AG10803 (cell line): ENCODE measurements at regions not wholly inside any gene's neighbourhood (a gene's known extent, or its start where the extent isn't known, plus 50 kb on each side); places are given as distances from the start of the nearest gene placed in this dataset.

Experiments used
- DNase-seq: peaks from one replicate; pipeline ENCODE4 v3.0.0; 2010; ENCODE audit warnings: low read depth
- H3K4me3 ChIP-seq: 2 replicates; pipeline ENCODE4 v1.5.1; 2011; ENCODE audit warnings: mild to moderate bottlenecking, low read length, control low read depth
- CTCF ChIP-seq: conservative IDR thresholded peaks from 2 replicates; pipeline ENCODE4 v1.5.1; 2011; ENCODE audit warnings: mild to moderate bottlenecking, low read length, control low read depth, inconsistent platforms

- H3K4me3 ChIP-seq, result no peak overlapping the region
- TF ChIP-seq CTCF, result no peak
- no peak for DNase-seq
Observed at GRCh38 chr18:45139478-45139877, 458.8 kb downstream of the SETBP1 start.

GRCh38 chr18:45142868-45143267 lies 462.2 kb downstream of the SETBP1 start:
- no peak for TF ChIP-seq CTCF
- no peak overlapping the region for H3K4me3 ChIP-seq
- no peak for DNase-seq

- no peak for TF ChIP-seq CTCF
- H3K4me3 ChIP-seq, result no peak overlapping the region
- DNase-seq, result no peak
Observed at GRCh38 chr18:45149712-45150111, 465.6 kb upstream of the SLC14A2 start.

- TF ChIP-seq CTCF, result no peak
- no peak overlapping the region for H3K4me3 ChIP-seq
- no peak for DNase-seq
Observed at GRCh38 chr18:45151645-45152044, 463.6 kb upstream of the SLC14A2 start.

- H3K4me3 ChIP-seq, result no peak overlapping the region
- TF ChIP-seq CTCF, result no peak
- DNase-seq, result no peak
Observed at GRCh38 chr18:45155526-45155925, 459.8 kb upstream of the SLC14A2 start.

- no peak for TF ChIP-seq CTCF
- peak; percentile 15 for DNase-seq
- no peak overlapping the region for H3K4me3 ChIP-seq
Observed at GRCh38 chr18:45156946-45157345, 458.3 kb upstream of the SLC14A2 start.

- no peak overlapping the region for H3K4me3 ChIP-seq
- TF ChIP-seq CTCF, result no peak
- no peak for DNase-seq
Observed at GRCh38 chr18:45157576-45157975, 457.7 kb upstream of the SLC14A2 start.
